OCI-LY1 (cell line): ENCODE measurements at regions not wholly inside any gene's neighbourhood (a gene's known extent, or its start where the extent isn't known, plus 50 kb on each side); places are given as distances from the start of the nearest gene placed in this dataset.

Experiments
- CTCF ChIP-seq: fragments of 200-600 bp; sonication (generic), shearing (Covaris generic); IDR thresholded peaks from 2 replicates; pipeline ENCODE4 v1.5.1; 2017; ENCODE audit warnings: mild to moderate bottlenecking, antibody characterized with exemption, low read length, moderate library complexity, mixed read lengths
- EZH2 ChIP-seq: fragments of 200-600 bp; sonication (generic), shearing (Covaris generic); IDR thresholded peaks from 2 replicates; pipeline ENCODE4 v1.8.0; 2017; ENCODE audit warnings: borderline replicate concordance, mixed run types, mild to moderate bottlenecking, antibody characterized with exemption, low read length, moderate library complexity, mixed read lengths

GRCh38 chr3:35544976-35545375 is 94.3 kb upstream of the ARPP21 start:
- TF ChIP-seq CTCF (peak; percentile 11; the same call in 1 of the 2 replicates), EZH2 (no peak)
